HG02973 (cell line): ENCODE measurements at regions not wholly inside any gene's neighbourhood (a gene's known extent, or its start where the extent isn't known, plus 50 kb on each side); places are given as distances from the start of the nearest gene placed in this dataset.
"Not testable (repeated sequence)": the region's sequence is repeated elsewhere in the genome, so short reads cannot be mapped to it uniquely, and the experiment has no call there.

Experiments
- ATAC-seq: cut with Tn5 transposase; IDR thresholded peaks from one replicate; pipeline ENCODE4 v1.9.1; 2021; ENCODE audit warnings: moderate library complexity; ENCODE audit not compliant: unreplicated experiment

DNA sequence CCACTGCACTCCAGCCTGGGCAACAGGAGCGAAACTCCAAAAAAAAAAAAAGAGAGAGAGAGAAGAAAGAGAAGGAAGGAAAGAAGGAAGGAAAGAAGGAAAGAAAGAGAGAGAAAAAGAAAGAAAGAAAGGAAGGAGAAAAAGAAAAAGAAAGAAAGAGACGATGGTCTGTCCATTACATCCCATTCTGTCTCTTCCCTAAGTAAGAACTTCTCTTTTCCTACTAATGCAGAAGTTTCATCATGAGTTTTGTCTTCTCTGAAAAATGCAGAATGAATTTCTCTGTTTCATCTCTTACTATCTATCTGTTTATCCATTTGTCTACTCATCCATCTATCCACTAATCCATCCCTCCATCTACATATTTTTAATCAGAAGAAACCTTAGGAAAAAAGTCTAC, 94.9 kb upstream of the MED13 start:
- no peak for ATAC-seq

DNA sequence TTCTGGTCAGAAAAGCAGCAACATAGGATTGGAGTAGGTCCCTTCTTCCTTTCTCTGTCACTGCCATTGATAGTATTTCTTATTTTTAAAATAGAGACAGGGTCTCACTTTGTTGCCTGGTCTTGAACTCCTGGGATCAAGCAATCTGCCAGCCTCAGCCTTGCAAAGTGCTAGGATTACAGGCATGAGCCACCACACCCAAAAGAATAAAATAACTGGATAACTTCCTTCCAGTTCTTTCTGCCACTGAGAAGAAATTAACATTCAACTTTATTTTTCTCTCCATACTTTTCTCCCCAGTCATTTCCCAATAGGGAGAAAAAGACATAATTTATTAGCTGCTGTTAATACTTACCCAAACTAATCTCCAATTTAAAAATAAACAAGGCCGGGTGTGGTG, 91.9 kb upstream of the MED13 start:
- no peak for ATAC-seq

- no peak for ATAC-seq
Measured at GRCh38 chr17:62154909-62155308, 89.8 kb upstream of the MED13 start.

GRCh38 chr17:62150471-62150870, 85.4 kb upstream of the MED13 start:
- ATAC-seq = no peak

- ATAC-seq = no peak
Measured at GRCh38 chr17:62149961-62150360, 84.9 kb upstream of the MED13 start.

GRCh38 chr17:62147284-62147683, 82.2 kb upstream of the MED13 start:
- ATAC-seq = no peak

DNA sequence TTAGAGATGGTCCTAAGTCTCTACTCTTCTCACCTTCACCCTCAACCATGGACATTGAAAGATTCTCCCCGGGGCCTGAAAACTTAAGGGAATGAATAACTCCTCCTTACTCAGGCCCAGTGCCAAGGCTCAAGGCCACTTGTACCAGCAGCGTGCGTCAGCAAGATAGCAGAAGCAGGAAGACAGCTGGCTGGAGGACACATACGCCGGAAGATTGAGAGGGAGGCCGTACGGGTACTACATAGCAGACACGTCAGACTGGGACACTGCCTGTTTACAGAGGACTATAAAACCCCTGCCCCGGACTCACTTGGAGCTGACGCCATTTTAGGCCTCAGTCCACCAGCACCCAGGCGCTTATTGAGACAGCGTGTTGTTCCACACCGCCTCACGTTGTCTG, 75.8 kb upstream of the MED13 start:
- no peak for ATAC-seq

- ATAC-seq = no peak
Measured at GRCh38 chr17:62140376-62140775, 75.3 kb upstream of the MED13 start.

- not testable (repeated sequence) for ATAC-seq
Measured at GRCh38 chr17:62139690-62140354, 74.7 kb upstream of the MED13 start.

- ATAC-seq = no peak
Measured at GRCh38 chr17:62139141-62139540, 74.1 kb upstream of the MED13 start.

DNA sequence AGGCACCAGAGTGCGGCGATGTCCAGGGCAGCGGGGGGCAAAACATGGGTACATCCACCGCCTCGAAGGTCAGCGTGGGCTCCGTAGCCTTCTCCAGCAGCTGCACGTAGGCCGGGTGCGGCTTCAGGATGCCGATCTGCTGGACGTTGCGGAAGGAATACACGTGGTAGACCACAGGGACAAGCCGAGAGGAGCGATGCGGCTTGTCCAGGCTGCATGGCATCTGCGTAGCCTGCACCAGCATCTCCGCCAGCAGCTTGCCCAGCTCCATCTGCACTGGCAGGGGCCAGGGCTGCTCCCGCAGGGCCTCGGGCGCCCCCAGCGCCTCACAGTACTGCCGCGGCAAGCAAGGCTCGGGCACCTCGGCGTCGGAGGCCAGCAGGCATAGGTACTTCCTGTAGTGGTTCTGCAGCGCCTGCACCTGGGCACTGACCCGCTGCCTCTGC, 73.6 kb upstream of the MED13 start:
- ATAC-seq = not testable (repeated sequence)

DNA sequence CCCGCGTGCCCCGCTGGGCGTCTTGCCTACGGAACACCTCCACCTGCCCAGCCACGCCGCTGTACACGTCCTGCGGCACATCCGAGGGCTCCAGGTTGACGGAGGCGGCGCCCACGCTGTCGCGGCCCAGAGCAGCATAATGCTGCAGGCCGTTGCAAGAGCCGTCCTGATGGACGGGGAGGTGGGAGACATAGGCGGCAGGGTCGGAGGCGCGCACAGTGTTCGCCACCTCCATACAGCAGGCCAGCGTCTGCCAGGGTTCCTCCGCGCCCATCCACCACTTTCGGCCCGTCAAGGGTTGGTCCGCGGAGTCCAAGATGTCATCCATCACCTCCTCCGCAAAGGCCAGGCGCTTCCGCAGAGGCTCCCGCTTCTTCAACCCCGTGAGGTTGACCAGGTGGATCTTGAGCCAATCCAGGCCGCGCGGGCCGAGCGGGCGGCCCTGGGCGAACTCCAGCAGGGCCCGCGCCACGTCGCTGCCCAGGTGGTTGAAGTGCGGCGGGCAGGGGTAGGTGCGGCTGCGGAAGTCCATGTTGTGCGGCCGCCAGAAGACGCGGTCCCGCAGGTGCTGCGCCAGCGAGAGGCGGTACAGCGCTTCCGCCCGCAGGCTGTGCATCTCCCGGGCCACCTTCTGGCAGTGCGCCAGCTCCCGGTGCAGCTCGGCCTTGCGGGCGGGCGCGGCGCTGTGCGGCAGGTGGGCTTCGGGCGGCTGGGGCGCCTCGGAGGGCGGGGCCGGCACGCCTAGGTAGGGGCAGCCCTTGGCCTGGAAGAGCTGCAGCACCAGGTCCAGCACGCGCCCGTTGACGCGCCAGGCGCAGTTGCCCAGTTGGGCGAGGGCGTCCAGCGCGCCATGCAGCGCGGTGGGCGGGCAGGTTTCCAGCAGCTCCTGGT, 72.9 kb upstream of the MED13 start:
- ATAC-seq = not testable (repeated sequence)

- not testable (repeated sequence) for ATAC-seq
Measured at GRCh38 chr17:62137013-62137733, 72.1 kb upstream of the MED13 start.

- ATAC-seq = no peak
Measured at GRCh38 chr17:62135742-62136141, 70.7 kb upstream of the MED13 start.

DNA sequence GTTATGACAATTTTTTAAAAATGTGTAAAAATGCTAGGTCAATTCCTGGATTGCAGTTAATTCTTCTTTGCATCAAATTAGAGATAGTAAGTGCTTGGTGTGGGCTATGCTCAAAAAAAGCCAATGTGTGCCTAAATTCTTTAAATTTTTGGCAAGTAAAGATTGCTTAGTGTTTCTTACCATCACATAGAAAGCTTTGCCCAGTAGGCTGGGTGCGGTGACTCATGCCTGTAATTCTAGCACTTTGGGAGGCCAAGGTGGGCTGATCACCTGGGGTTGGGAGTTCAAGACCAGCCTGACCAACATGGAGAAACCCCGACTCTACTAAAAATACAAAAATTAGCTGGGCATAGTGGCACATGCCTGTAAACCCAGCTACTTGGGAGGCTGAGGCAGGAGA, 70.0 kb upstream of the MED13 start:
- not testable (repeated sequence) for ATAC-seq

DNA sequence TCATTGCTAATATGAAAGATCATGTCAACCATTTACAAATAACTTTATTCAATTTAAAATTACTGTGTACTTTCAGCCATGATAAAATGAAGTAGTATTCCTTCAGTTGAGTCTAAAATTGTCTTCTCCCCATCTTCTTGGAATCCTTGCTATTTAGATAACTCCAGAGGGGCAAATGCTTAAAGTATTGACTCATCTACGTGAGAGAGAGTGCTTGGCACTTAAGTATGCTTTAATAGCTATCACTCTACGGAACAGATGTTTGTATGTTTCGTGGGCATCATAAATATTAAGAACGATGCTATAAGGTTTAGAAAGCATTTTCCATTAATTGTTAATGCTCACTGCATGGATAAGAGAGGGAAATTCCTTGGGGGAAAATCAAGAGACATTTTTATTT, 69.3 kb upstream of the MED13 start:
- ATAC-seq = no peak

GRCh38 chr17:62131271-62131670, 66.2 kb upstream of the MED13 start:
- ATAC-seq = not testable (repeated sequence)

- no peak for ATAC-seq
Measured at GRCh38 chr17:62130739-62131138, 65.7 kb upstream of the MED13 start.

- ATAC-seq = no peak
Measured at GRCh38 chr17:62126292-62126691, 61.2 kb upstream of the MED13 start.

DNA sequence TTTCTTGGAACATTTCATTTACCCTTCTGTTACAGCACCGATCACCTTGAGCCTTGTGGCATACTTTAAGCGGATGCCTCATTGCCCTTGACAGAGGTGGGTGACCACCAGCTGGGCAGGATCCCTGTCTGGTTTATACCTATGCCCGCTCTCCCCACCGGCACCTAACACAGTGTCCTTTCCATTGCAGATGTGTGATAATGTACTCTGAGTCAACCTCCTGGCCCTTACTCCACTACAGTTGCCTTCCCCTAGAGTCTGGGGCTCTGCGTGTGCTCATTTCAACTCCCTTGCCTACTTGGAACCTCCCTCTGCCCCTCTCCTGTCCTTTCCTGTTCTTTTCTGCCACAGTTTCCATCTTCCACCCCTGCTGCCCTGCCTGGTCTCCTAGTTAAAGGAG, 60.2 kb upstream of the MED13 start:
- no peak for ATAC-seq

DNA sequence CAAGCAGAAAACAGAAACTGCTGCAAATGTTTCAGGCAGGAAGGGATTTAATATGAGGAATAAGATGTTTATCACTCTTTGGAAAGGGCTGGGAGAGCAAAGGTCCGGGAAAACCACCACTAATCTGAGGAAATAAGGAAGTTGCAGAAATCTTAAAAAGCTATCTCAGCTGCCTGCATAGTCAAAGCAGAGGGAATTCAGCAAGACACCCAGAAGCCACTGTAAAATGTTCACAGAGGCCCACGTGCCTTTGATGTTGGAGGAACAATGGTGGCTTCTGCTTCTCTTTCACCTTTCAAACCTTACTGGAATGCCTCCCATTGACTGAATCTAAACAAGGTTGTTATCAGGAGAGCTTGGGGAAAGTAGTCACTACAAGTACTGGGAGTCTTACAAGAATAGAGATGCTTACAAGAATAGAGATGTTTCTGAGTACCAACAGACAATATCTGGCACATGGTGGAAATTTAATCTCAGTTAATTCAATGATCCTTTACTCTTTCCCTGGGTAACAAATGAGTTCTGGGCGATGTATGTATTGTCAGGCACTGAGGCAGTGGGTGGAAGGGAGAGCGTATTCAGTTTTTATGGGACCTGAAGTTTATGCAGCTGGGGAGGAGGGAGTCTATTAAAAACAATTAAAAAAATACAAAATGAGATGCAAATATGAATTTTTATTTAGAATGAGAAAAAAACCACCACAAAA, 56.1 kb upstream of the MED13 start:
- no peak for ATAC-seq
